Astrocyte of the hippocampus (primary cell): ENCODE measurements at regions not wholly inside any gene's neighbourhood (a gene's known extent, or its start where the extent isn't known, plus 50 kb on each side); places are given as distances from the start of the nearest gene placed in this dataset.

ENCODE experiments used
- DNase-seq: peaks from one replicate; pipeline ENCODE4 v3.0.0; 2011; ENCODE audit warnings: low read depth, low spot score

- no peak for DNase-seq
These were observed 128.2 kb upstream of the RIPOR2 start for GRCh38 chr6:25064006-25064405.

GRCh38 chr6:25065666-25066065, 129.9 kb upstream of the RIPOR2 start:
- DNase-seq, result no peak

- DNase-seq, result no peak
These were observed 130.8 kb upstream of the RIPOR2 start for GRCh38 chr6:25066593-25066992.

- no peak for DNase-seq
These were observed 133.1 kb upstream of the RIPOR2 start for GRCh38 chr6:25068866-25069265.

- peak; percentile 90 for DNase-seq
These were observed 135.0 kb upstream of the RIPOR2 start for GRCh38 chr6:25070547-25071366.

- no peak for DNase-seq
These were observed 142.4 kb upstream of the RIPOR2 start for GRCh38 chr6:25078141-25078540.

GRCh38 chr6:25083784-25084507, 148.2 kb upstream of the RIPOR2 start:
- DNase-seq, result no peak

GRCh38 chr6:25084508-25084833, 148.7 kb upstream of the RIPOR2 start:
- DNase-seq, result no peak

GRCh38 chr6:25085756-25086155, 150.0 kb upstream of the RIPOR2 start:
- DNase-seq, result no peak

GRCh38 chr6:25086500-25087091, 150.8 kb upstream of the RIPOR2 start:
- no peak for DNase-seq

GRCh38 chr6:25088513-25088912, 152.8 kb upstream of the RIPOR2 start:
- peak; percentile 57 for DNase-seq

- DNase-seq, result peak; percentile 13
These were observed 153.7 kb upstream of the RIPOR2 start for GRCh38 chr6:25089442-25089841.

GRCh38 chr6:25094726-25095125, 159.0 kb upstream of the RIPOR2 start:
- no peak for DNase-seq

- DNase-seq, result no peak
These were observed 164.5 kb upstream of the RIPOR2 start for GRCh38 chr6:25100288-25100687.

GRCh38 chr6:25103603-25104002, 167.8 kb upstream of the RIPOR2 start:
- DNase-seq, result no peak

- no peak for DNase-seq
These were observed 169.5 kb upstream of the RIPOR2 start for GRCh38 chr6:25105070-25105925.

- no peak for DNase-seq
These were observed 171.5 kb upstream of the RIPOR2 start for GRCh38 chr6:25107218-25107617.

GRCh38 chr6:25111782-25112181, 167.4 kb upstream of the CARMIL1 start:
- no peak for DNase-seq

- DNase-seq, result no peak
These were observed 166.8 kb upstream of the CARMIL1 start for GRCh38 chr6:25112322-25112773.

- no peak for DNase-seq
These were observed 165.7 kb upstream of the CARMIL1 start for GRCh38 chr6:25113436-25113835.

- DNase-seq, result no peak
These were observed 161.1 kb upstream of the CARMIL1 start for GRCh38 chr6:25118038-25118437.

GRCh38 chr6:25121186-25121585, 158.0 kb upstream of the CARMIL1 start:
- no peak for DNase-seq
